ENCODE measurements at regions not wholly inside any gene's neighbourhood (a gene's known extent, or its start where the extent isn't known, plus 50 kb on each side); places are given as distances from the start of the nearest gene placed in this dataset.

DNA sequence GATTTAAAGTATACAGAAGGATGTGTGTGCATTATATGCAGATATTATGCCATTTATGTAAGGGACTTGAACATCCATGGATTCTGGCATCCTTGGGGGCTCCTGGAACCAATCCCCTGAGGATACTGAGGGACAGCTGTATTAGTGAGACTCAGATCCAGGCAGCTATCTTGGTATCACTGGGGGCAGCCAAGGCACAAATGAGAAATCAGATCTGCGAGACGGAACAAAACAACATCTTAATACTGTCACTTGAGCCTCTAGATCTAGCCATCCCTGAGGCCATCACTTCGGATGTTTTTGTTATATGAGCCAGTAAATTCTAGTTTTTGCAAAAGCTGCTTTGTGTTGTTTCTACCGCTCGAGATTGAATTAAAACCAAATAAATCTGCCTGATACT, 175.1 kb upstream of the SFSWAP start:
- intact Hi-C loops (cut with micrococcal nuclease) = no loop called here
- POLR2A ChIA-PET = interaction anchor here (0.6 kb wide), 1 partner anchor 19 kb away, joined by 3 read pairs; no protein-coding TSS in a partner anchor
- in situ Hi-C loops (cut with MboI) = no loop called here
- TF ChIP-seq ILF3 (IDR thresholded peaks at IDR 0.05; ENCODE audit: borderline replicate concordance) (no peak), L3MBTL2 (IDR thresholded peaks at IDR 0.05) (no peak), ZNF384 (IDR thresholded peaks at IDR 0.05; ENCODE audit: low read depth, low read length) (no peak), TFAP4 (CRISPR knock-in tag; IDR thresholded peaks at IDR 0.05; ENCODE audit: borderline replicate concordance) (no peak), PKNOX1 (IDR thresholded peaks at IDR 0.05) (no peak), ZNF589 (CRISPR knock-in tag; IDR thresholded peaks at IDR 0.05; ENCODE audit: low read depth) (no peak), ZNF655 (CRISPR knock-in tag; IDR thresholded peaks at IDR 0.05) (no peak)
- TF ChIP-seq, protein P1, sequence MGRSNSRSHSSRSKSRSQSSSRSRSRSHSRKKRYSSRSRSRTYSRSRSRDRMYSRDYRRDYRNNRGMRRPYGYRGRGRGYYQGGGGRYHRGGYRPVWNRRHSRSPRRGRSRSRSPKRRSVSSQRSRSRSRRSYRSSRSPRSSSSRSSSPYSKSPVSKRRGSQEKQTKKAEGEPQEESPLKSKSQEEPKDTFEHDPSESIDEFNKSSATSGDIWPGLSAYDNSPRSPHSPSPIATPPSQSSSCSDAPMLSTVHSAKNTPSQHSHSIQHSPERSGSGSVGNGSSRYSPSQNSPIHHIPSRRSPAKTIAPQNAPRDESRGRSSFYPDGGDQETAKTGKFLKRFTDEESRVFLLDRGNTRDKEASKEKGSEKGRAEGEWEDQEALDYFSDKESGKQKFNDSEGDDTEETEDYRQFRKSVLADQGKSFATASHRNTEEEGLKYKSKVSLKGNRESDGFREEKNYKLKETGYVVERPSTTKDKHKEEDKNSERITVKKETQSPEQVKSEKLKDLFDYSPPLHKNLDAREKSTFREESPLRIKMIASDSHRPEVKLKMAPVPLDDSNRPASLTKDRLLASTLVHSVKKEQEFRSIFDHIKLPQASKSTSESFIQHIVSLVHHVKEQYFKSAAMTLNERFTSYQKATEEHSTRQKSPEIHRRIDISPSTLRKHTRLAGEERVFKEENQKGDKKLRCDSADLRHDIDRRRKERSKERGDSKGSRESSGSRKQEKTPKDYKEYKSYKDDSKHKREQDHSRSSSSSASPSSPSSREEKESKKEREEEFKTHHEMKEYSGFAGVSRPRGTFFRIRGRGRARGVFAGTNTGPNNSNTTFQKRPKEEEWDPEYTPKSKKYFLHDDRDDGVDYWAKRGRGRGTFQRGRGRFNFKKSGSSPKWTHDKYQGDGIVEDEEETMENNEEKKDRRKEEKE (IDR thresholded peaks at IDR 0.05; ENCODE audit: borderline replicate concordance in 1 of 2, control insufficient read depth in 1 of 2, low read depth in 2 of 2, low read length in 1 of 2) = no peak
- TF ChIP-seq, protein P2, sequence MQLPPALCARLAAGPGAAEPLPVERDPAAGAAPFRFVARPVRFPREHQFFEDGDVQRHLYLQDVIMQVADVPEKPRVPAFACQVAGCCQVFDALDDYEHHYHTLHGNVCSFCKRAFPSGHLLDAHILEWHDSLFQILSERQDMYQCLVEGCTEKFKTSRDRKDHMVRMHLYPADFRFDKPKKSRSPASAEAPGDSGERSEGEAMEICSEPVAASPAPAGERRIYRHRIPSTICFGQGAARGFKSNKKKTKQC (CRISPR knock-in tag; IDR thresholded peaks at IDR 0.05) = no peak

More for the DNA sequence above, 175.1 kb upstream of the SFSWAP start:
- CTCF ChIA-PET (ENCODE audit: low intra/inter-chr PET ratio) = no interaction called here
- Histone ChIP-seq H4K20me1 (replicated peaks; ENCODE audit: control insufficient read depth, insufficient read depth, low read length) (no peaks in the 10 kb centered on the region), H3K79me2 (ENCODE audit: control insufficient read depth, insufficient read depth, low read length) (no peaks in the 10 kb centered on the region), H3K27ac (ENCODE audit: extremely low read depth, low read depth, low read length) (no peak overlapping the region), H3K4me3 (no peak overlapping the region), H3K4me1 (replicated peaks in 1 of 2; ENCODE audit: control insufficient read depth in 2 of 2, insufficient read depth in 2 of 2, low read length in 2 of 2) (peaks cover 0 to 3% of the 10 kb centered on the region in 2 experiments; a peak in 2 of 5 replicates), H3K9me3 (replicated peaks; ENCODE audit: control insufficient read depth, insufficient read depth, low read depth, low read length) (no peaks in the 10 kb centered on the region; the same call in 1 of the 2 replicates), H2AFZ (ENCODE audit: low read depth, low read length) (no peak overlapping the region), H3K9ac (ENCODE audit: insufficient read depth in 1 of 2, low read depth in 2 of 2, low read length in 2 of 2) (no peak overlapping the region), H3K4me2 (ENCODE audit: insufficient read depth, low read length) (no peak overlapping the region), H3K9me1 (ENCODE audit: control insufficient read depth, insufficient read depth, low read length) (no peaks in the 10 kb centered on the region), H3K27me3 (ENCODE audit: control insufficient read depth in 2 of 2, insufficient read depth in 2 of 2, low read length in 2 of 2) (peaks cover 14 to 38% of the 10 kb centered on the region in 2 experiments; a peak in 4 of 5 replicates), H3K36me3 (ENCODE audit: control insufficient read depth, insufficient read depth, low read length) (no peaks in the 10 kb centered on the region)
- DNase-seq (ENCODE audit: extremely low read depth in 1 of 4, low spot score in 3 of 4) (no peak), FAIRE-seq (no peak), ATAC-seq (no peak)
- 0% methylated on average over 5 of the region's 5 CpGs for WGBS (ENCODE audit: insufficient coverage, low coverage, missing lambda C conversion rate)
- no TSS peak for BruUV-seq (replicated peaks)
